Lower leg skin (tissue), 3 donors: ENCODE measurements at regions not wholly inside any gene's neighbourhood (a gene's known extent, or its start where the extent isn't known, plus 50 kb on each side); places are given as distances from the start of the nearest gene placed in this dataset.

Experiments
- POLR2A ChIP-seq, 2 donors: fragments of 450-650 bp; IDR thresholded peaks; one replicate each; pipeline ENCODE4 v1.6.1; 2016 to 2017; ENCODE audit warnings: antibody characterized with exemption in 2 of 2, mild to moderate bottlenecking in 1 of 2, moderate library complexity in 1 of 2
- TF ChIP-seq, protein P1 (sequence below), 3 donors: fragments of 450-650 bp; IDR thresholded peaks; one replicate each; pipeline ENCODE4 v1.5.1; 2016; ENCODE audit warnings: antibody characterized with exemption in 3 of 3, mild to moderate bottlenecking in 3 of 3, moderate library complexity in 2 of 3

DNA sequence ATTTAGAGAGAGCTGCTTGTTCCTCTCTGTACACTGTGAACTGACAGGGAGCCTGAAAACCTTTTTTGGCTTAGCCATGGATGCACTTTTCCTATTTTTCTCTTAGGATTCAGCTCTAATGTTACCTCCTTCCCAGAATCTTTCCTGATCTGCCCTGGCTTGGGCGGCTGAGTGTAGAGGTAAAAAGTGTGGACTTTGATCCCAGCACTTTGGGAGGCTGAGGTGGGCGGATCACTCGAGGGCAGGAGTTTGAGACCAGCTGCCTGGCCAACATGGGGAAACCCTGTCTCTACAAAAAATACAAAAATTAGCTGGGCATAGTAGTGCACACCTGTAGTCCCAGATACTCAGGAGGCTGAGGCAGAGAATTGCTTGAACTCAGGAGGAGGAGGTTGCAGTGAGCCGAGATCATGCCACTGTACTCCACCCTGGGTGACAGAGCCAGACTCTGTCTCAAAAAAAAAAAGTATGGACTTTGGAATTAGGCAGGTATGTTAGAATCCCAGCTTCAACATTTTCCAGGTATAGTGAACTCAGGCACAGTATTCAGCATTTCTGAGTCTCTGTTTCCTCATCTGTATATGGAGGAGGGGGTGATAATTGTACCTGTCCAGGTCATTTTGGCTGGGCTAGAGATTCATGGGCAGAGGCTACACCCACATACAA is 212.5 kb upstream of the EEF2KMT start:
- TF ChIP-seq, protein P1, sequence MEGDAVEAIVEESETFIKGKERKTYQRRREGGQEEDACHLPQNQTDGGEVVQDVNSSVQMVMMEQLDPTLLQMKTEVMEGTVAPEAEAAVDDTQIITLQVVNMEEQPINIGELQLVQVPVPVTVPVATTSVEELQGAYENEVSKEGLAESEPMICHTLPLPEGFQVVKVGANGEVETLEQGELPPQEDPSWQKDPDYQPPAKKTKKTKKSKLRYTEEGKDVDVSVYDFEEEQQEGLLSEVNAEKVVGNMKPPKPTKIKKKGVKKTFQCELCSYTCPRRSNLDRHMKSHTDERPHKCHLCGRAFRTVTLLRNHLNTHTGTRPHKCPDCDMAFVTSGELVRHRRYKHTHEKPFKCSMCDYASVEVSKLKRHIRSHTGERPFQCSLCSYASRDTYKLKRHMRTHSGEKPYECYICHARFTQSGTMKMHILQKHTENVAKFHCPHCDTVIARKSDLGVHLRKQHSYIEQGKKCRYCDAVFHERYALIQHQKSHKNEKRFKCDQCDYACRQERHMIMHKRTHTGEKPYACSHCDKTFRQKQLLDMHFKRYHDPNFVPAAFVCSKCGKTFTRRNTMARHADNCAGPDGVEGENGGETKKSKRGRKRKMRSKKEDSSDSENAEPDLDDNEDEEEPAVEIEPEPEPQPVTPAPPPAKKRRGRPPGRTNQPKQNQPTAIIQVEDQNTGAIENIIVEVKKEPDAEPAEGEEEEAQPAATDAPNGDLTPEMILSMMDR (IDR thresholded peaks at IDR 0.05): no peak
- TF ChIP-seq POLR2A (IDR thresholded peaks at IDR 0.05): no peak
